Astrocyte (in vitro differentiated cells and primary cell): ENCODE measurements at regions not wholly inside any gene's neighbourhood (a gene's known extent, or its start where the extent isn't known, plus 50 kb on each side); places are given as distances from the start of the nearest gene placed in this dataset.

Experiments used
- DNase-seq: peaks from one replicate; pipeline ENCODE4 v3.0.0-alpha.2; 2010; ENCODE audit warnings: low read depth
- FAIRE-seq: peaks from 2 replicates; lab custom pipeline; 2011; peaks lifted over from hg19 to GRCh38; lab: Jason Lieb, UNC
- H2AFZ ChIP-seq: 2 replicates; pipeline ENCODE4 v1.6.0; 2012; ENCODE audit warnings: low read depth, low read length, inconsistent platforms
- H3K27ac ChIP-seq: 2 replicates; pipeline ENCODE4 v1.5.1; 2011; ENCODE audit warnings: low read depth, low read length, inconsistent platforms
- H3K27me3 ChIP-seq: 2 replicates; pipeline ENCODE4 v1.6.0; 2011; ENCODE audit warnings: low read length, inconsistent platforms; ENCODE audit not compliant: insufficient read depth
- H3K36me3 ChIP-seq: 2 replicates; pipeline ENCODE4 v1.5.1; 2011; ENCODE audit warnings: low read length, inconsistent platforms; ENCODE audit not compliant: insufficient read depth
- H3K4me1 ChIP-seq: 2 replicates; pipeline ENCODE4 v1.5.1; 2011; ENCODE audit warnings: low read length, inconsistent platforms; ENCODE audit not compliant: insufficient read depth
- H3K4me2 ChIP-seq: 2 replicates; pipeline ENCODE4 v1.6.0; 2012; ENCODE audit warnings: low read length, inconsistent platforms
- H3K4me3 ChIP-seq: 2 replicates; pipeline ENCODE4 v1.5.1; 2011; ENCODE audit warnings: low read depth, mild to moderate bottlenecking, low read length, inconsistent platforms; ENCODE audit not compliant: insufficient read depth
- H3K79me2 ChIP-seq: 2 replicates; pipeline ENCODE4 v1.6.0; 2012; ENCODE audit warnings: mild to moderate bottlenecking, low read length, inconsistent platforms; ENCODE audit not compliant: insufficient read depth
- H3K9ac ChIP-seq: 2 replicates; pipeline ENCODE4 v1.6.0; 2012; ENCODE audit warnings: mild to moderate bottlenecking, low read length, inconsistent platforms
- H3K9me3 ChIP-seq: 2 replicates; pipeline ENCODE4 v1.5.1; 2012; ENCODE audit warnings: low read depth, mild to moderate bottlenecking, low read length, inconsistent platforms; ENCODE audit not compliant: insufficient read depth
- H4K20me1 ChIP-seq: 2 replicates; pipeline ENCODE4 v1.6.0; 2012; ENCODE audit warnings: low read length, inconsistent platforms; ENCODE audit not compliant: insufficient read depth
- H3K27ac Mint-ChIP-seq: one replicate; pipeline ENCODE4 v1.8.0; 2021; ENCODE audit warnings: mild to moderate bottlenecking, mixed read lengths; ENCODE audit not compliant: unreplicated experiment
- H3K27me3 Mint-ChIP-seq: one replicate; pipeline ENCODE4 v1.8.0; 2021; ENCODE audit warnings: low read depth, mixed read lengths; ENCODE audit not compliant: unreplicated experiment
- H3K36me3 Mint-ChIP-seq: one replicate; pipeline ENCODE4 v1.8.0; 2021; ENCODE audit warnings: low read depth, mixed read lengths; ENCODE audit not compliant: unreplicated experiment
- H3K4me1 Mint-ChIP-seq: one replicate; pipeline ENCODE4 v1.8.0; 2021; ENCODE audit warnings: low read depth, mixed read lengths; ENCODE audit not compliant: unreplicated experiment
- H3K4me3 Mint-ChIP-seq: one replicate; pipeline ENCODE4 v1.8.0; 2021; ENCODE audit warnings: mild to moderate bottlenecking, moderate library complexity, mixed read lengths; ENCODE audit not compliant: unreplicated experiment
- H3K9me3 Mint-ChIP-seq: one replicate; pipeline ENCODE4 v1.8.0; 2021; ENCODE audit warnings: mild to moderate bottlenecking, mixed read lengths; ENCODE audit not compliant: unreplicated experiment
- CTCF ChIP-seq: IDR thresholded peaks from 2 replicates; pipeline ENCODE4 v1.5.1; 2011; ENCODE audit warnings: low read depth, mild to moderate bottlenecking, inconsistent platforms, low read length, moderate library complexity; ENCODE audit not compliant: insufficient read depth
- EZH2 ChIP-seq: IDR thresholded peaks from 2 replicates; pipeline ENCODE4 v1.6.1; 2012; ENCODE audit warnings: mild to moderate bottlenecking, low read length, inconsistent platforms; ENCODE audit not compliant: insufficient read depth

GRCh38 chr2:82478641-82479040 lies 1980.4 kb downstream of the SUCLG1 start:
- H3K27ac ChIP-seq: no peak overlapping the region
- no peaks in the 10 kb centered on the region for H3K9me3 ChIP-seq
- no peaks in the 10 kb centered on the region for H3K36me3 ChIP-seq
- H3K4me1 ChIP-seq: no peaks in the 10 kb centered on the region
- TF ChIP-seq CTCF (no peak), EZH2 (no peak)
- Mint-ChIP-seq H3K27me3 (no peaks in the 10 kb centered on the region), H3K27ac (no peak overlapping the region), H3K36me3 (no peaks in the 10 kb centered on the region), H3K4me3 (no peak overlapping the region), H3K4me1 (no peaks in the 10 kb centered on the region), H3K9me3 (no peaks in the 10 kb centered on the region)
- FAIRE-seq: no peak
- H2AFZ ChIP-seq: no peak overlapping the region
- no peak overlapping the region for H3K4me3 ChIP-seq
- H4K20me1 ChIP-seq: no peaks in the 10 kb centered on the region
- H3K9ac ChIP-seq: no peak overlapping the region
- H3K4me2 ChIP-seq: no peak overlapping the region
- no peak for DNase-seq
- H3K79me2 ChIP-seq: no peaks in the 10 kb centered on the region
- H3K27me3 ChIP-seq: no peaks in the 10 kb centered on the region

DNA sequence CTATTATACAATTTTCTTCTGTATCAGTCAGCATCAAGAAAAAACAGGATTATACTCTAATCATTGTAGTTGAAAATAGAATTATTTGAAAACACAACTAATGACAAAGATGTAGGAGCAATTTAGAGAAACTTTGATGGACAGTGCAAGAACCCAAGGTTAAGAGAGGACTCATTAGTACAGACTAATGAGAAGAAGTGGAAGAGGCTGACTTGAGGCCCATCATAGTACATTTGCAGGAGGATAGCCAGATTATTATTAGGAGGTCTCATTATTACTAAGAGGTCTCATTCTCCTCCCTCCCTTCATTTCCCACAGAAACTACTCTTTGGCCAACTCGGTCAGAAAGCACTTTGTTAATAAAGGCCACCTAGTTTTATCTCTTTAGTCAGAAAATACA lies 1983.0 kb downstream of the SUCLG1 start:
- no peaks in the 10 kb centered on the region for H3K36me3 ChIP-seq
- no peaks in the 10 kb centered on the region for H3K36me3 Mint-ChIP-seq
- no peak for TF ChIP-seq CTCF
- no peak for TF ChIP-seq EZH2
- H3K9me3 Mint-ChIP-seq: no peaks in the 10 kb centered on the region
- DNase-seq (no peak), FAIRE-seq (no peak)
- no peak overlapping the region for H3K4me3 ChIP-seq
- H3K4me1 Mint-ChIP-seq: no peaks in the 10 kb centered on the region
- H3K4me3 Mint-ChIP-seq: no peak overlapping the region
- H3K27me3 Mint-ChIP-seq: no peaks in the 10 kb centered on the region
- no peaks in the 10 kb centered on the region for H3K79me2 ChIP-seq
- H2AFZ ChIP-seq: no peak overlapping the region
- H3K4me2 ChIP-seq: no peak overlapping the region
- H3K4me1 ChIP-seq: no peaks in the 10 kb centered on the region
- H3K27me3 ChIP-seq: no peaks in the 10 kb centered on the region
- no peaks in the 10 kb centered on the region for H4K20me1 ChIP-seq
- no peak overlapping the region for H3K27ac ChIP-seq
- no peak overlapping the region for H3K9ac ChIP-seq
- H3K9me3 ChIP-seq: no peaks in the 10 kb centered on the region
- no peak overlapping the region for H3K27ac Mint-ChIP-seq

DNA sequence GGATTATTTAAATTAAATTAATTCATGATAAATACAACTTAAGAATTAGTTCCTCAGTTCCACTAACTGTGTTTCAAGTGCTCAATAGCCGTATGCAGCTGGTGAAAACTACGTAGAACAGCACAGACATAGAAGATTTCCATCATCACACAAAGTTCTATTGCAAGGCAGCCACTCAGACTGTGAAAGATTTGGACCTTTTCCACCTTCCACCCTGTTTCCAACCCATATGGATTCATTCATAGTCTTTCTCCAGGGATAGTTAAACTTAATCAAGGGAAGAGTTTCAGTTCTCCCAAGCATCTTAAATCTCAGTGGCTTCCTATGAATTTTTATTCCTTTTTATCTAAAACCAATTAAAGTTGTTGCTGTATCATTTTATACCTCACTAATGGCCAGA lies 2030.8 kb downstream of the SUCLG1 start:
- no peaks in the 10 kb centered on the region for H3K4me1 ChIP-seq
- no peak overlapping the region for H3K4me3 ChIP-seq
- Mint-ChIP-seq H3K27ac (no peak overlapping the region), H3K27me3 (no peaks in the 10 kb centered on the region), H3K4me3 (no peak overlapping the region), H3K4me1 (no peaks in the 10 kb centered on the region), H3K9me3 (no peaks in the 10 kb centered on the region), H3K36me3 (no peaks in the 10 kb centered on the region)
- H3K36me3 ChIP-seq: no peaks in the 10 kb centered on the region
- H3K27ac ChIP-seq: no peak overlapping the region
- no peaks in the 10 kb centered on the region for H3K9me3 ChIP-seq
- H3K4me2 ChIP-seq: no peak overlapping the region
- FAIRE-seq: no peak
- H4K20me1 ChIP-seq: no peaks in the 10 kb centered on the region
- H2AFZ ChIP-seq: no peak overlapping the region
- no peaks in the 10 kb centered on the region for H3K27me3 ChIP-seq
- DNase-seq: no peak
- H3K79me2 ChIP-seq: no peaks in the 10 kb centered on the region
- H3K9ac ChIP-seq: no peak overlapping the region
- TF ChIP-seq CTCF (no peak), EZH2 (no peak)
